ENCODE measurements at regions not wholly inside any gene's neighbourhood (a gene's known extent, or its start where the extent isn't known, plus 50 kb on each side); places are given as distances from the start of the nearest gene placed in this dataset.

- no peak for TF ChIP-seq TCF12 (IDR thresholded peaks at IDR 0.05; ENCODE audit: low read depth)
- no peak for TF ChIP-seq REST (IDR thresholded peaks at IDR 0.05; ENCODE audit: low read depth)
- TF ChIP-seq CREB1 (IDR thresholded peaks at IDR 0.05; ENCODE audit: low read depth): no peak
- TF ChIP-seq, protein P1, sequence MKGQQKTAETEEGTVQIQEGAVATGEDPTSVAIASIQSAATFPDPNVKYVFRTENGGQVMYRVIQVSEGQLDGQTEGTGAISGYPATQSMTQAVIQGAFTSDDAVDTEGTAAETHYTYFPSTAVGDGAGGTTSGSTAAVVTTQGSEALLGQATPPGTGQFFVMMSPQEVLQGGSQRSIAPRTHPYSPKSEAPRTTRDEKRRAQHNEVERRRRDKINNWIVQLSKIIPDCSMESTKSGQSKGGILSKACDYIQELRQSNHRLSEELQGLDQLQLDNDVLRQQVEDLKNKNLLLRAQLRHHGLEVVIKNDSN (IDR thresholded peaks at IDR 0.05): no peak
- TF ChIP-seq NFIC (IDR thresholded peaks at IDR 0.05): no peak
- no peak for TF ChIP-seq CEBPB (IDR thresholded peaks at IDR 0.05)
- no peak for TF ChIP-seq YY1 (IDR thresholded peaks at IDR 0.05; ENCODE audit: low read depth)
- TF ChIP-seq EGR1 (IDR thresholded peaks at IDR 0.05): no peak
- no peak for TF ChIP-seq RAD21 (IDR thresholded peaks at IDR 0.05; ENCODE audit: low read depth)
- TF ChIP-seq TEAD4 (IDR thresholded peaks at IDR 0.05): no peak
- TF ChIP-seq ZBTB7A (IDR thresholded peaks at IDR 0.05; ENCODE audit: low read depth): no peak
- no peak for TF ChIP-seq MAX (IDR thresholded peaks at IDR 0.05)
- TF ChIP-seq FOXM1 (IDR thresholded peaks at IDR 0.05; ENCODE audit: borderline replicate concordance, low read depth): no peak
- no peak for TF ChIP-seq EP300 (IDR thresholded peaks at IDR 0.05; ENCODE audit: borderline replicate concordance)
- no peak for TF ChIP-seq TAF1 (IDR thresholded peaks at IDR 0.05; ENCODE audit: low read depth)
These were observed 217.1 kb upstream of the LDB2 start for GRCh38 chr4:17115583-17115982.

GRCh38 chr4:17112292-17112659 is 213.8 kb upstream of the LDB2 start:
- no peak for TF ChIP-seq CREB1 (IDR thresholded peaks at IDR 0.05; ENCODE audit: low read depth)
- no peak for TF ChIP-seq YY1 (IDR thresholded peaks at IDR 0.05; ENCODE audit: low read depth)
- TF ChIP-seq, protein P1 (IDR thresholded peaks at IDR 0.05): no peak
- TF ChIP-seq TEAD4 (IDR thresholded peaks at IDR 0.05): no peak
- no peak for TF ChIP-seq EGR1 (IDR thresholded peaks at IDR 0.05)
- TF ChIP-seq ZBTB7A (IDR thresholded peaks at IDR 0.05; ENCODE audit: low read depth): no peak
- no peak for TF ChIP-seq NFIC (IDR thresholded peaks at IDR 0.05)
- no peak for TF ChIP-seq TCF12 (IDR thresholded peaks at IDR 0.05; ENCODE audit: low read depth)
- TF ChIP-seq FOXM1 (IDR thresholded peaks at IDR 0.05; ENCODE audit: borderline replicate concordance, low read depth): no peak
- TF ChIP-seq EP300 (IDR thresholded peaks at IDR 0.05; ENCODE audit: borderline replicate concordance): no peak
- no peak for TF ChIP-seq CEBPB (IDR thresholded peaks at IDR 0.05)
- TF ChIP-seq TAF1 (IDR thresholded peaks at IDR 0.05; ENCODE audit: low read depth): no peak
- no peak for TF ChIP-seq MAX (IDR thresholded peaks at IDR 0.05)
- TF ChIP-seq REST (IDR thresholded peaks at IDR 0.05; ENCODE audit: low read depth): no peak

- TF ChIP-seq FOXM1 (IDR thresholded peaks at IDR 0.05; ENCODE audit: borderline replicate concordance, low read depth): no peak
- no peak for TF ChIP-seq REST (IDR thresholded peaks at IDR 0.05; ENCODE audit: low read depth)
- TF ChIP-seq EP300 (IDR thresholded peaks at IDR 0.05; ENCODE audit: borderline replicate concordance): no peak
- no peak for TF ChIP-seq RAD21 (IDR thresholded peaks at IDR 0.05; ENCODE audit: low read depth)
These were observed 210.7 kb upstream of the LDB2 start for GRCh38 chr4:17109126-17109525.

DNA sequence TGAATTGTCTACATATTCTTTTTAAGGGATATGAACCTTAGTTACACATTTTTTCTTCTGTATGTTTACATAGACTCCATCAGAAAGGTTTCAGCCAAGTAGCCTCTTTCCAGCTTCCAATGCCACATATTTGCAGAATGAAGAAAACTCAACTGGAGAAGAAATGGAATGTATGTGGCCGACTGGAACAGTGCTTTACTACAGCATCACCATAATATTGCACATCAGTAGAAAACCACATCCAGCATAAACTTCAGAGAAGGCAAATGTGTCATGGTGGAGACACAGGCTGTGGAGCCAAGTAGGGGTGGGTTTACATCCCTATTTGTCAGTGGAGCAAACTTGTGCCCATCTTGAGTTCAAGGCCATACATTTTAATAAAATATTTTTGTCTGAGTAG is 204.8 kb upstream of the LDB2 start:
- TF ChIP-seq CREB1 (IDR thresholded peaks at IDR 0.05; ENCODE audit: low read depth): no peak
- TF ChIP-seq EGR1 (IDR thresholded peaks at IDR 0.05): no peak
- TF ChIP-seq RAD21 (IDR thresholded peaks at IDR 0.05; ENCODE audit: low read depth): no peak
- TF ChIP-seq TEAD4 (IDR thresholded peaks at IDR 0.05): no peak
- no peak for TF ChIP-seq FOXM1 (IDR thresholded peaks at IDR 0.05; ENCODE audit: borderline replicate concordance, low read depth)
- no peak for TF ChIP-seq EP300 (IDR thresholded peaks at IDR 0.05; ENCODE audit: borderline replicate concordance)
- TF ChIP-seq ZBTB7A (IDR thresholded peaks at IDR 0.05; ENCODE audit: low read depth): no peak
- no peak for TF ChIP-seq NFIC (IDR thresholded peaks at IDR 0.05)
- TF ChIP-seq, protein P1 (IDR thresholded peaks at IDR 0.05): no peak
- TF ChIP-seq MAX (IDR thresholded peaks at IDR 0.05): no peak
- no peak for TF ChIP-seq REST (IDR thresholded peaks at IDR 0.05; ENCODE audit: low read depth)
- no peak for TF ChIP-seq TCF12 (IDR thresholded peaks at IDR 0.05; ENCODE audit: low read depth)
- TF ChIP-seq YY1 (IDR thresholded peaks at IDR 0.05; ENCODE audit: low read depth): no peak
- no peak for TF ChIP-seq CEBPB (IDR thresholded peaks at IDR 0.05)
- no peak for TF ChIP-seq TAF1 (IDR thresholded peaks at IDR 0.05; ENCODE audit: low read depth)

All from Ishikawa (cell line).